Upper lobe of right lung (tissue), 1 donor: ENCODE measurements at regions not wholly inside any gene's neighbourhood (a gene's known extent, or its start where the extent isn't known, plus 50 kb on each side); places are given as distances from the start of the nearest gene placed in this dataset.

Experiments
- ATAC-seq: fragments of 200-7000 bp; cut with Tn5 transposase; one replicate; pipeline ENCODE4 v1.9.1; 2020; ENCODE audit warnings: mild to moderate bottlenecking, moderate library complexity
- DNase-seq: peaks from one replicate; pipeline ENCODE4 v3.0.0-alpha.2; 2020
- H3K27ac ChIP-seq: fragments of 200-600 bp; one replicate; pipeline ENCODE4 v1.8.0; 2022
- H3K27me3 ChIP-seq: fragments of 200-600 bp; one replicate; pipeline ENCODE4 v1.8.0; 2022; ENCODE audit warnings: mild to moderate bottlenecking
- H3K36me3 ChIP-seq: fragments of 200-600 bp; one replicate; pipeline ENCODE4 v1.8.0; 2022
- H3K4me1 ChIP-seq: fragments of 200-600 bp; one replicate; pipeline ENCODE4 v1.8.0; 2022
- H3K4me3 ChIP-seq: fragments of 200-600 bp; one replicate; pipeline ENCODE4 v1.8.0; 2022; ENCODE audit warnings: mild to moderate bottlenecking
- H3K9me3 ChIP-seq: fragments of 200-600 bp; one replicate; pipeline ENCODE4 v1.8.0; 2022
- CTCF ChIP-seq: fragments of 200-600 bp; IDR thresholded peaks from one replicate; pipeline ENCODE4 v1.8.0; 2022; ENCODE audit warnings: antibody characterized with exemption
- intact Hi-C: fragments of 100-400 bp; cut with DNase I; formaldehyde crosslinking; loops from one replicate; pipeline ENCODE4 v1.11.0; 2022
- donor health status: DM: no; HTN: yes; CAD: no; lungs with severe emphysema.

- H3K4me3 ChIP-seq, result no peak overlapping the region
- no peak for DNase-seq
- intact Hi-C loops, result no loop called here
- no peaks in the 10 kb centered on the region for H3K4me1 ChIP-seq
- no peaks in the 10 kb centered on the region for H3K9me3 ChIP-seq
- H3K27me3 ChIP-seq, result no peaks in the 10 kb centered on the region
- H3K27ac ChIP-seq, result no peak overlapping the region
- TF ChIP-seq CTCF, result no peak
- peak; percentile 51 for ATAC-seq
- H3K36me3 ChIP-seq, result no peaks in the 10 kb centered on the region
Observed at GRCh38 chr2:67043781-67044478, 353.2 kb upstream of the ETAA1 start.

- DNase-seq (no peak), ATAC-seq (no peak)
- intact Hi-C loops, result no loop called here
- H3K9me3 ChIP-seq, result no peaks in the 10 kb centered on the region
- no peak overlapping the region for H3K27ac ChIP-seq
- no peak for TF ChIP-seq CTCF
- no peaks in the 10 kb centered on the region for H3K4me1 ChIP-seq
- no peaks in the 10 kb centered on the region for H3K36me3 ChIP-seq
- H3K27me3 ChIP-seq, result no peaks in the 10 kb centered on the region
- no peak overlapping the region for H3K4me3 ChIP-seq
Observed at GRCh38 chr2:67046591-67046990, 350.5 kb upstream of the ETAA1 start.

DNA sequence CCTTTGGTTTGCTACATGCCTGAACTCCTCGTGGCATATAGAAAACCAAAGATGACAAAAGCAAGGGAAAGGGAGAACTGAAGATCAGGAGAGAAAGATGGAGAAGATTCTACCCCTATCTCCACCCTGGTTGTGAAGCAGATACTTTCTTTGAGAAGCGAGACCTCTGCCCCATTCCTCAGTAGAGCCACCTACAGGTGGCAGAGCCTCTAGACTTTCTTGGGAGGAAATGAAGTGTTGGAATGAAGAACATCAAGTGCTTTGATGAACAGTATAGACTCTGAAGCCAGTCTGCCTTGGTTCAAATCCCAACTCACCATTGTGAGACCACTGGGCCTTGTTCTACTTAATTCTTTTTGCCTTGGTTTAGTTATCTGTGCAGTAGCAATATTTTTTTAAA, 348.8 kb upstream of the ETAA1 start:
- Histone ChIP-seq H3K4me3 (no peak overlapping the region), H3K36me3 (no peaks in the 10 kb centered on the region), H3K27me3 (no peaks in the 10 kb centered on the region), H3K4me1 (no peaks in the 10 kb centered on the region), H3K9me3 (no peaks in the 10 kb centered on the region), H3K27ac (no peak overlapping the region)
- no peak for ATAC-seq
- no peak for DNase-seq
- no peak for TF ChIP-seq CTCF
- intact Hi-C loops, result no loop called here

GRCh38 chr2:67050622-67051021, 346.5 kb upstream of the ETAA1 start:
- no peak overlapping the region for H3K4me3 ChIP-seq
- ATAC-seq (no peak), DNase-seq (no peak)
- no peaks in the 10 kb centered on the region for H3K36me3 ChIP-seq
- no peaks in the 10 kb centered on the region for H3K9me3 ChIP-seq
- H3K27me3 ChIP-seq, result no peaks in the 10 kb centered on the region
- no peak overlapping the region for H3K27ac ChIP-seq
- no peak for TF ChIP-seq CTCF
- no peaks in the 10 kb centered on the region for H3K4me1 ChIP-seq
- intact Hi-C loops, result no loop called here

GRCh38 chr2:67054728-67055127, 342.4 kb upstream of the ETAA1 start:
- Histone ChIP-seq H3K27ac (no peak overlapping the region), H3K9me3 (no peaks in the 10 kb centered on the region), H3K27me3 (no peaks in the 10 kb centered on the region), H3K4me3 (no peak overlapping the region), H3K36me3 (no peaks in the 10 kb centered on the region), H3K4me1 (peaks cover 6% of the 10 kb centered on the region)
- no peak for TF ChIP-seq CTCF
- no peak for DNase-seq
- intact Hi-C loops, result no loop called here
- no peak for ATAC-seq
